WTC11 (cell line): ENCODE measurements at regions not wholly inside any gene's neighbourhood (a gene's known extent, or its start where the extent isn't known, plus 50 kb on each side); places are given as distances from the start of the nearest gene placed in this dataset.

ENCODE experiments used
- ATF1 ChIP-seq: sonication (generic); formaldehyde crosslinking; IDR thresholded peaks from 2 replicates; pipeline ENCODE4 v1.8.1; 2023; ENCODE audit warnings: mild to moderate bottlenecking, moderate library complexity, missing genetic modification reagents
- CTCF ChIP-seq: fragments of 200-600 bp; IDR thresholded peaks from 2 replicates; pipeline ENCODE4 v1.8.0; 2022; ENCODE audit warnings: antibody characterized with exemption
- E2F4 ChIP-seq: sonication (generic); formaldehyde crosslinking; IDR thresholded peaks from 2 replicates; pipeline ENCODE4 v1.8.1; 2022; ENCODE audit warnings: low read depth, mild to moderate bottlenecking, moderate library complexity, missing genetic modification reagents, borderline replicate concordance
- FOXJ3 ChIP-seq: sonication (generic); formaldehyde crosslinking; IDR thresholded peaks from 2 replicates; pipeline ENCODE4 v1.9.0; 2021; ENCODE audit warnings: missing genetic modification reagents, mild to moderate bottlenecking, borderline replicate concordance
- NFE2L1 ChIP-seq: sonication (generic); formaldehyde crosslinking; IDR thresholded peaks from 2 replicates; pipeline ENCODE4 v1.8.1; 2023; ENCODE audit warnings: missing genetic modification reagents
- NR2C2 ChIP-seq: sonication (generic); formaldehyde crosslinking; IDR thresholded peaks from 2 replicates; pipeline ENCODE4 v1.8.0; 2022; ENCODE audit warnings: mild to moderate bottlenecking, missing genetic modification reagents
- SP1 ChIP-seq: sonication (generic); formaldehyde crosslinking; conservative IDR thresholded peaks from 2 replicates; pipeline ENCODE4 v1.8.1; 2022; ENCODE audit warnings: missing genetic modification reagents
- ZNF512 ChIP-seq: sonication (generic); formaldehyde crosslinking; IDR thresholded peaks from 2 replicates; pipeline ENCODE4 v1.8.1; 2022; ENCODE audit warnings: missing genetic modification reagents, borderline replicate concordance
- TF ChIP-seq, protein P1 (sequence below): sonication (generic); formaldehyde crosslinking; IDR thresholded peaks from 2 replicates; pipeline ENCODE4 v1.8.1; 2023; ENCODE audit warnings: mild to moderate bottlenecking, missing genetic modification reagents, borderline replicate concordance

DNA sequence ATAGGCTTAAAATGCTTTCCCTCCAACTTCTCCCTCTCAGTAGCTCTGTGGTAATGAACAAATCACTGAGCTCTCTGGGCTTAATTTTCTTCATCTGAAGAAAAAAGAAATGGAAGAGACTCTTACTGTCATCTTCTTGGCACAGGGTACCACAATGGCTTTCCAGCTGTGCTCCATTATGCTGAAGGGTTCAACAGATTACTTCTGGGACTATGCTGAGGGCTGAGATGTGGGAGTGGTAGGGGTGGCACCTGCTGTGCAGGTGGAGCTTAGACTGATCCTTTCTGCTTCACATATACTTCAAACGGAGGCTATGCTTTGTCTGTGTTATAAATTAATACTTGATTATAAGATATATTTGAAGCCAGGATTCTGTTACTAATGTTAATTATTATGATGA is 840.2 kb upstream of the C9orf72 start:
- TF ChIP-seq ATF1 (CRISPR knock-in tag) (no peak), NR2C2 (no peak), CTCF (no peak), E2F4 (CRISPR knock-in tag) (no peak), ZNF512 (no peak), SP1 (CRISPR knock-in tag) (no peak), FOXJ3 (CRISPR knock-in tag) (no peak), NFE2L1 (CRISPR knock-in tag) (no peak)
- TF ChIP-seq, protein P1, sequence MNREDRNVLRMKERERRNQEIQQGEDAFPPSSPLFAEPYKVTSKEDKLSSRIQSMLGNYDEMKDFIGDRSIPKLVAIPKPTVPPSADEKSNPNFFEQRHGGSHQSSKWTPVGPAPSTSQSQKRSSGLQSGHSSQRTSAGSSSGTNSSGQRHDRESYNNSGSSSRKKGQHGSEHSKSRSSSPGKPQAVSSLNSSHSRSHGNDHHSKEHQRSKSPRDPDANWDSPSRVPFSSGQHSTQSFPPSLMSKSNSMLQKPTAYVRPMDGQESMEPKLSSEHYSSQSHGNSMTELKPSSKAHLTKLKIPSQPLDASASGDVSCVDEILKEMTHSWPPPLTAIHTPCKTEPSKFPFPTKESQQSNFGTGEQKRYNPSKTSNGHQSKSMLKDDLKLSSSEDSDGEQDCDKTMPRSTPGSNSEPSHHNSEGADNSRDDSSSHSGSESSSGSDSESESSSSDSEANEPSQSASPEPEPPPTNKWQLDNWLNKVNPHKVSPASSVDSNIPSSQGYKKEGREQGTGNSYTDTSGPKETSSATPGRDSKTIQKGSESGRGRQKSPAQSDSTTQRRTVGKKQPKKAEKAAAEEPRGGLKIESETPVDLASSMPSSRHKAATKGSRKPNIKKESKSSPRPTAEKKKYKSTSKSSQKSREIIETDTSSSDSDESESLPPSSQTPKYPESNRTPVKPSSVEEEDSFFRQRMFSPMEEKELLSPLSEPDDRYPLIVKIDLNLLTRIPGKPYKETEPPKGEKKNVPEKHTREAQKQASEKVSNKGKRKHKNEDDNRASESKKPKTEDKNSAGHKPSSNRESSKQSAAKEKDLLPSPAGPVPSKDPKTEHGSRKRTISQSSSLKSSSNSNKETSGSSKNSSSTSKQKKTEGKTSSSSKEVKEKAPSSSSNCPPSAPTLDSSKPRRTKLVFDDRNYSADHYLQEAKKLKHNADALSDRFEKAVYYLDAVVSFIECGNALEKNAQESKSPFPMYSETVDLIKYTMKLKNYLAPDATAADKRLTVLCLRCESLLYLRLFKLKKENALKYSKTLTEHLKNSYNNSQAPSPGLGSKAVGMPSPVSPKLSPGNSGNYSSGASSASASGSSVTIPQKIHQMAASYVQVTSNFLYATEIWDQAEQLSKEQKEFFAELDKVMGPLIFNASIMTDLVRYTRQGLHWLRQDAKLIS (CRISPR knock-in tag) = no peak
